ENCODE measurements at regions not wholly inside any gene's neighbourhood (a gene's known extent, or its start where the extent isn't known, plus 50 kb on each side); places are given as distances from the start of the nearest gene placed in this dataset.

- Histone ChIP-seq H3K27ac (replicated peaks in 1 of 4) (no peak overlapping the region), H3K9me3 (peaks cover 0 to 9% (median 5%) of the 10 kb centered on the region in 4 donors), H3K4me1 (no peaks in the 10 kb centered on the region), H3K4me3 (no peak overlapping the region), H3K27me3 (no peaks in the 10 kb centered on the region), H3K36me3 (no peaks in the 10 kb centered on the region)
- DNase-seq (ENCODE audit: extremely low spot score) = no peak
- intact Hi-C loops (cut with DNase I) = no loop called here
- WGBS = 67% methylated on average over 5 of the region's 8 CpGs
- TF ChIP-seq CTCF (IDR thresholded peaks at IDR 0.05) (no peak), EP300 (IDR thresholded peaks at IDR 0.05) (no peak), POLR2A (IDR thresholded peaks at IDR 0.05; ENCODE audit: low read depth) (no peak), POLR2AphosphoS5 (IDR thresholded peaks at IDR 0.05) (no peak)
Observed at GRCh38 chr4:153107246-153107645, 97.0 kb upstream of the TRIM2 start.

- DNase-seq (ENCODE audit: extremely low spot score) = no peak
- peaks cover 0 to under 1% (median 0%) of the 10 kb centered on the region in 4 donors for H3K4me1 ChIP-seq
- no peak overlapping the region for H3K27ac ChIP-seq (replicated peaks in 1 of 4)
- no peak overlapping the region for H3K4me3 ChIP-seq
- WGBS = 96% methylated on average over 3 of the region's 3 CpGs
- peaks cover 0 to 9% (median 5%) of the 10 kb centered on the region in 4 donors for H3K9me3 ChIP-seq
- no peak for TF ChIP-seq EP300 (IDR thresholded peaks at IDR 0.05)
- no peak for TF ChIP-seq POLR2AphosphoS5 (IDR thresholded peaks at IDR 0.05)
- no peak for TF ChIP-seq CTCF (IDR thresholded peaks at IDR 0.05)
- TF ChIP-seq POLR2A (IDR thresholded peaks at IDR 0.05; ENCODE audit: low read depth) = no peak
- intact Hi-C loops (cut with DNase I) = no loop called here
- H3K27me3 ChIP-seq = no peaks in the 10 kb centered on the region
- H3K36me3 ChIP-seq = no peaks in the 10 kb centered on the region
Observed at GRCh38 chr4:153109296-153109849, 94.9 kb upstream of the TRIM2 start.

GRCh38 chr4:153110739-153111138 lies 93.5 kb upstream of the TRIM2 start:
- no peak overlapping the region for H3K4me3 ChIP-seq
- no peak for DNase-seq (ENCODE audit: extremely low spot score)
- no peak overlapping the region for H3K27ac ChIP-seq (replicated peaks in 1 of 4)
- 83% methylated on average over 6 of the region's 6 CpGs for WGBS
- intact Hi-C loops (cut with DNase I) = no loop called here
- peaks cover 4 to 14% (median 11%) of the 10 kb centered on the region in 4 donors for H3K4me1 ChIP-seq
- H3K36me3 ChIP-seq = no peaks in the 10 kb centered on the region
- H3K9me3 ChIP-seq = peaks cover 0 to under 1% (median 0%) of the 10 kb centered on the region in 4 donors
- no peak for TF ChIP-seq POLR2AphosphoS5 (IDR thresholded peaks at IDR 0.05)
- no peak for TF ChIP-seq POLR2A (IDR thresholded peaks at IDR 0.05; ENCODE audit: low read depth)
- no peak for TF ChIP-seq EP300 (IDR thresholded peaks at IDR 0.05)
- TF ChIP-seq CTCF (IDR thresholded peaks at IDR 0.05) = no peak
- no peaks in the 10 kb centered on the region for H3K27me3 ChIP-seq

- Histone ChIP-seq H3K4me3 (no peak overlapping the region), H3K27me3 (no peaks in the 10 kb centered on the region), H3K9me3 (no peaks in the 10 kb centered on the region), H3K27ac (replicated peaks in 1 of 4) (no peak overlapping the region), H3K4me1 (peaks cover 4 to 22% (median 18%) of the 10 kb centered on the region in 4 donors), H3K36me3 (no peaks in the 10 kb centered on the region)
- DNase-seq (ENCODE audit: extremely low spot score) = no peak
- 96% methylated on average over 10 of the region's 10 CpGs for WGBS
- intact Hi-C loops (cut with DNase I) = no loop called here
- no peak for TF ChIP-seq POLR2A (IDR thresholded peaks at IDR 0.05; ENCODE audit: low read depth)
- TF ChIP-seq POLR2AphosphoS5 (IDR thresholded peaks at IDR 0.05) = no peak
- no peak for TF ChIP-seq CTCF (IDR thresholded peaks at IDR 0.05)
- TF ChIP-seq EP300 (IDR thresholded peaks at IDR 0.05) = no peak
Observed at GRCh38 chr4:153111426-153112040, 92.7 kb upstream of the TRIM2 start.

Measured in esophagus muscularis mucosa (tissue), 4 donors.